ENCODE measurements at regions not wholly inside any gene's neighbourhood (a gene's known extent, or its start where the extent isn't known, plus 50 kb on each side); places are given as distances from the start of the nearest gene placed in this dataset.

DNA sequence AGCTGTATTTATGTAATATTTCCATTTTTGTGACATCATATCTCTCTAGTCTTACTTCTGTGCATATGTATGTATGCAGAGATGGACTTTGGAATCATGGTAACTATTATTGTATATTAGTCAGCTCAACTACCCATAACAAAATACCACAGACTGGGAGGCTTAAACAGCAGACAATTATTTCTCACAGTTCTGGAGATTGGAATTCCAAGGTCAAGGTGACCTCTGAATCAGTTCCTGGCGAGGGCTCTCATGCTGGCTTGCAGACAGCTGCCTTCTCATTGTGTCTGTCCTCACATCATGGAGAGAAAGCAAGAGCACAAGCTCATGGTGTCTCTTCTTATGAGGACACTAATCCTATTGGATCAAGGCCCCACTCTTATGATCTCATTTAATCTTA lies 79.1 kb downstream of the RAMP3 start:
- ChIA-PET SMC1A (ENCODE audit: uncharacterized antibody, unreplicated experiment) (interaction anchor here (0.6 to 1.1 kb wide), 2 partner anchors 12 to 101 kb away, joined by 3 read pairs; no protein-coding TSS in a partner anchor), CTCF (interaction anchor here (0.8 to 1.0 kb wide), 2 partner anchors 22 to 24 kb away, joined by 3 read pairs; no protein-coding TSS in a partner anchor), RAD21 (ENCODE audit: unreplicated experiment) (no interaction called here), POLR2A (no interaction called here)
- ATAC-seq (no peak), FAIRE-seq (no peak), DNase-seq (ENCODE audit: low read depth, low spot score) (no peak)
- Histone ChIP-seq H3K4me1 (ENCODE audit: control insufficient read depth, insufficient read depth, low read length) (no peaks in the 10 kb centered on the region), H2AFZ (ENCODE audit: control insufficient read depth, low read depth, low read length) (no peak overlapping the region), H3K9ac (ENCODE audit: control insufficient read depth, insufficient read depth, low read length) (no peak overlapping the region), H3K4me2 (ENCODE audit: control insufficient read depth, insufficient read depth) (no peak overlapping the region), H3K9me3 (replicated peaks; ENCODE audit: control insufficient read depth, insufficient read depth, low read length) (no peaks in the 10 kb centered on the region), H3K4me3 (no peak overlapping the region), H4K20me1 (ENCODE audit: control insufficient read depth, insufficient read depth) (no peaks in the 10 kb centered on the region), H3K27ac (ENCODE audit: control insufficient read depth, insufficient read depth) (no peak overlapping the region), H3K27me3 (replicated peaks in 1 of 2; ENCODE audit: control insufficient read depth in 2 of 2, insufficient read depth in 2 of 2, low read length in 1 of 2) (peaks cover 6 to 8% of the 10 kb centered on the region in 2 experiments; a peak in 3 of 4 replicates), H3K36me3 (ENCODE audit: control insufficient read depth in 2 of 2, insufficient read depth in 2 of 2, low read length in 1 of 2) (no peaks in the 10 kb centered on the region), H3K79me2 (ENCODE audit: control insufficient read depth, insufficient read depth, low read length) (no peaks in the 10 kb centered on the region)
- BruUV-seq (replicated peaks) = no TSS peak
- intact Hi-C loops (cut with micrococcal nuclease; ENCODE audit: unreplicated experiment) = no loop called here
- WGBS (ENCODE audit: insufficient coverage, insufficient replicate concordance, low lambda C conversion rate, missing lambda C conversion rate) = 0% methylated on average over 1 of the region's 1 CpG
- in situ Hi-C loops (cut with MboI) = no loop called here
- TF ChIP-seq BCLAF1 (IDR thresholded peaks at IDR 0.05) = no peak
- TF ChIP-seq USF1 (IDR thresholded peaks at IDR 0.05; ENCODE audit: borderline replicate concordance, extremely low read length, insufficient read depth, low read depth, low read length) = no peak
- TF ChIP-seq, protein P1, sequence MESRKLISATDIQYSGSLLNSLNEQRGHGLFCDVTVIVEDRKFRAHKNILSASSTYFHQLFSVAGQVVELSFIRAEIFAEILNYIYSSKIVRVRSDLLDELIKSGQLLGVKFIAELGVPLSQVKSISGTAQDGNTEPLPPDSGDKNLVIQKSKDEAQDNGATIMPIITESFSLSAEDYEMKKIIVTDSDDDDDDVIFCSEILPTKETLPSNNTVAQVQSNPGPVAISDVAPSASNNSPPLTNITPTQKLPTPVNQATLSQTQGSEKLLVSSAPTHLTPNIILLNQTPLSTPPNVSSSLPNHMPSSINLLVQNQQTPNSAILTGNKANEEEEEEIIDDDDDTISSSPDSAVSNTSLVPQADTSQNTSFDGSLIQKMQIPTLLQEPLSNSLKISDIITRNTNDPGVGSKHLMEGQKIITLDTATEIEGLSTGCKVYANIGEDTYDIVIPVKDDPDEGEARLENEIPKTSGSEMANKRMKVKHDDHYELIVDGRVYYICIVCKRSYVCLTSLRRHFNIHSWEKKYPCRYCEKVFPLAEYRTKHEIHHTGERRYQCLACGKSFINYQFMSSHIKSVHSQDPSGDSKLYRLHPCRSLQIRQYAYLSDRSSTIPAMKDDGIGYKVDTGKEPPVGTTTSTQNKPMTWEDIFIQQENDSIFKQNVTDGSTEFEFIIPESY (IDR thresholded peaks at IDR 0.05) = no peak
- TF ChIP-seq ZBED1 (IDR thresholded peaks at IDR 0.05; ENCODE audit: borderline replicate concordance) = no peak
- TF ChIP-seq IKZF1 (conservative IDR thresholded peaks at IDR 0.05) = no peak
- no peak for TF ChIP-seq IRF4 (IDR thresholded peaks at IDR 0.05; ENCODE audit: low read depth, low read length)
- no peak for TF ChIP-seq EED (IDR thresholded peaks at IDR 0.05; ENCODE audit: low read depth)
- TF ChIP-seq CTCF (IDR thresholded peaks at IDR 0.05 in 2 of 3, conservative IDR thresholded peaks at IDR 0.05 in 1 of 3; ENCODE audit: control insufficient read depth in 2 of 3, extremely low read depth in 1 of 3, insufficient read depth in 1 of 3, low read depth in 3 of 3, low read length in 3 of 3) = no peak
- TF ChIP-seq, protein P2, sequence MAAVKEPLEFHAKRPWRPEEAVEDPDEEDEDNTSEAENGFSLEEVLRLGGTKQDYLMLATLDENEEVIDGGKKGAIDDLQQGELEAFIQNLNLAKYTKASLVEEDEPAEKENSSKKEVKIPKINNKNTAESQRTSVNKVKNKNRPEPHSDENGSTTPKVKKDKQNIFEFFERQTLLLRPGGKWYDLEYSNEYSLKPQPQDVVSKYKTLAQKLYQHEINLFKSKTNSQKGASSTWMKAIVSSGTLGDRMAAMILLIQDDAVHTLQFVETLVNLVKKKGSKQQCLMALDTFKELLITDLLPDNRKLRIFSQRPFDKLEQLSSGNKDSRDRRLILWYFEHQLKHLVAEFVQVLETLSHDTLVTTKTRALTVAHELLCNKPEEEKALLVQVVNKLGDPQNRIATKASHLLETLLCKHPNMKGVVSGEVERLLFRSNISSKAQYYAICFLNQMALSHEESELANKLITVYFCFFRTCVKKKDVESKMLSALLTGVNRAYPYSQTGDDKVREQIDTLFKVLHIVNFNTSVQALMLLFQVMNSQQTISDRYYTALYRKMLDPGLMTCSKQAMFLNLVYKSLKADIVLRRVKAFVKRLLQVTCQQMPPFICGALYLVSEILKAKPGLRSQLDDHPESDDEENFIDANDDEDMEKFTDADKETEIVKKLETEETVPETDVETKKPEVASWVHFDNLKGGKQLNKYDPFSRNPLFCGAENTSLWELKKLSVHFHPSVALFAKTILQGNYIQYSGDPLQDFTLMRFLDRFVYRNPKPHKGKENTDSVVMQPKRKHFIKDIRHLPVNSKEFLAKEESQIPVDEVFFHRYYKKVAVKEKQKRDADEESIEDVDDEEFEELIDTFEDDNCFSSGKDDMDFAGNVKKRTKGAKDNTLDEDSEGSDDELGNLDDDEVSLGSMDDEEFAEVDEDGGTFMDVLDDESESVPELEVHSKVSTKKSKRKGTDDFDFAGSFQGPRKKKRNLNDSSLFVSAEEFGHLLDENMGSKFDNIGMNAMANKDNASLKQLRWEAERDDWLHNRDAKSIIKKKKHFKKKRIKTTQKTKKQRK (IDR thresholded peaks at IDR 0.05; ENCODE audit: low read depth, low read length) = no peak
- TF ChIP-seq BCL11A (IDR thresholded peaks at IDR 0.05; ENCODE audit: low read depth, low read length) = no peak
- TF ChIP-seq DPF2 (IDR thresholded peaks at IDR 0.05) = no peak
- TF ChIP-seq GABPA (IDR thresholded peaks at IDR 0.05; ENCODE audit: low read depth) = no peak
- TF ChIP-seq ZNF274 (IDR thresholded peaks at IDR 0.05; ENCODE audit: insufficient read depth, insufficient read length) = no peak

Measured in GM12878 (cell line).